ENCODE measurements at regions not wholly inside any gene's neighbourhood (a gene's known extent, or its start where the extent isn't known, plus 50 kb on each side); places are given as distances from the start of the nearest gene placed in this dataset.

DNA sequence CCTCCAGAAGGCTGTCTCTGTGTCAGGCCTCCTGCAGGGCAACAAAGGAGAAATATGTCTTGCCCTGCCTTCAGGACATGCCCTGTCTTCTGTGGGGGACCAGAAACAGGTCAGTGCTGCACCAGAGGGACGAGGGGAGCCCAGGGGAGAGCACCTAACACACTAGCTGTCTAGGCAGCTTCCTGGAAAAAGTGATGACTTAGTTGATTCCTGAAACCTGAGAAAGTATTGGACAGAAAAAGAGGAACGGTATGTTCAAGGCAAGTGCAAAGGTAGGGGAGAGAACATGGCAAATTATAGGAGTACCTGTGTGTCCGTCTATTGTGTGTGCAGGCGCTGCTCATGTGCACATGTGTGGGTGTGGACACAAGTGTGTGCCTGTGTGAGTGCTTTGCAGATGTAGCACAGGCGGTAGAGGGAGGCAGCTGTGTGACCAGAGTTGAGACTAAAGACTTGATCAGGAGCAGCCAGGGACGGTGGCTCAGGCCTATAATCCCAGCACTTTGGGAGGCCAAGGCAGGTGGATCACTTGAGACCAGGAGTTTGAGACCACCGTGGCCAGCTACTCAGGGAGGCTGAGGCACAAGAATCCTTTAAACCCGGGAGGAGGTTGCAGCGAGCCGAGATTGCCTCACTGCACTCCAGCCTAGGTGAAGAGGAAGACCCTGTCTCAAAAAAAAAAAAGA lies 119.5 kb downstream of the GYPC start:
- no peak overlapping the region for H3K27ac ChIP-seq
- TF ChIP-seq ZFX (IDR thresholded peaks at IDR 0.05): no peak
- TF ChIP-seq, protein P1, sequence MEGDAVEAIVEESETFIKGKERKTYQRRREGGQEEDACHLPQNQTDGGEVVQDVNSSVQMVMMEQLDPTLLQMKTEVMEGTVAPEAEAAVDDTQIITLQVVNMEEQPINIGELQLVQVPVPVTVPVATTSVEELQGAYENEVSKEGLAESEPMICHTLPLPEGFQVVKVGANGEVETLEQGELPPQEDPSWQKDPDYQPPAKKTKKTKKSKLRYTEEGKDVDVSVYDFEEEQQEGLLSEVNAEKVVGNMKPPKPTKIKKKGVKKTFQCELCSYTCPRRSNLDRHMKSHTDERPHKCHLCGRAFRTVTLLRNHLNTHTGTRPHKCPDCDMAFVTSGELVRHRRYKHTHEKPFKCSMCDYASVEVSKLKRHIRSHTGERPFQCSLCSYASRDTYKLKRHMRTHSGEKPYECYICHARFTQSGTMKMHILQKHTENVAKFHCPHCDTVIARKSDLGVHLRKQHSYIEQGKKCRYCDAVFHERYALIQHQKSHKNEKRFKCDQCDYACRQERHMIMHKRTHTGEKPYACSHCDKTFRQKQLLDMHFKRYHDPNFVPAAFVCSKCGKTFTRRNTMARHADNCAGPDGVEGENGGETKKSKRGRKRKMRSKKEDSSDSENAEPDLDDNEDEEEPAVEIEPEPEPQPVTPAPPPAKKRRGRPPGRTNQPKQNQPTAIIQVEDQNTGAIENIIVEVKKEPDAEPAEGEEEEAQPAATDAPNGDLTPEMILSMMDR (conservative IDR thresholded peaks at IDR 0.05): no peak

DNA sequence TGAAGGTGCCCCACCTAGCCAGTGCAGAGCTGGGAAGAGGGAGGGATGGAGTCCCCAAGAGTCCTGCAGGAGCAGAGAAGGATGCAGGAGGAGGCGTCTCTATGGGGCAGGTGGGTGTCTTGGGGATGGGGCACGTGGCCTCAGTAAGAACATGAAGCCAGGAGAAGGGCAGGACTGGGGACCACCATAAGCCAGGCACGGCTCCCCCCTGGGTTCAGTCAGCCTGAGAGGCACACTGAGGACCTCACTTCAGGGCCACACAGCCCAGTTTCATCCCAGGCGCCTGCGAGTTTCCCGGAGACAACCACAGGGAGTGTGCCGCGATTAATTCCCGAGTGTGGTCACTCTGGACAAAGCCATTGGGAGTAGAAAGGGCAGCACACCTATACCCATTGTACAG lies 120.3 kb downstream of the GYPC start:
- TF ChIP-seq, protein P1 (conservative IDR thresholded peaks at IDR 0.05): no peak
- TF ChIP-seq ZFX (IDR thresholded peaks at IDR 0.05): no peak
- H3K27ac ChIP-seq: no peak overlapping the region

DNA sequence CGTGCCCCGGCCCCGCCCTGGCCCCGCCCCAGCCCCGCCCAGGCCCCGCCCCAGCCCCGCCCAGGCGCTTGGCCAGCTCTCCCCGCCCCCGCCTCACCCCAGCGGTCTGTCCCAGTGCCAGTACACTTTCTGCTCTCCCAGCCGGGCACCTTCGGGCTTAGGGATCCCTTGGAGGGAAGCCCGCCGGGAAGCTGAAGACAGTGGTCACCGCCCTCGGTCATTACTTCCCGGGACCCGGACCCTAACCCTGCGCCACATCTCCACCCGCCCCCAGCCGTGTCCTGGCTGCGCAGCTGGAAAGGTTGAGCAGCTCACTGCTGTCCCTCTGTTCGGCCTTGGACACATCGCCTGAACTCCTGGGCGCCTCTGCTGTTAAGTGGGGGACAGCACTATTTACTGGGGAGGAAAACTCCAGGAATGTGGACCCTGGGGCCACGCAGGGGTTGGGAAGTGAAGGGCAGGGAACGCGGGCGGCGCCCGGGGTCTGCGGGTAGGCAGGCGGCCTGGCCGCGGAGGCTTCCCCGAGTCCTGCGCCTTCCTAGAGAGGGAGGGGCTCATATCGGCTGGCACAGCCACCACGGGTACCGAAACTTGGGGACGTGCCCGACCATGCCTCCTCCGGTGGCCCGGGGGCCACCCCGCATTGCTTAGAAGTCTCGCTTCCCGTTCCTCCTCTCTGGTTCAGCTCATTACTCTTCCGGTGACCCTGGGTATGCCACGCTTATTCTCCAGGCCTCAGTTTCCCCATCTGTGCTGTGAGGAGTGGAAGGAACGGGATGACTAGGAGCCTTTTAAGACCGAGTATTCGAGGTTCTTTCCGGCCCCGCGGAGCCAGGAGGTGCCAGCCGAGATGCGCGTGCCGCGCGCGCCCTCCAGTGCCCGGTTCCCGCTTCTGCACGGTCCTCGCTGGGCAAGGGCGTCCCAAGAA lies 121.0 kb downstream of the GYPC start:
- no peak overlapping the region for H3K27ac ChIP-seq
- TF ChIP-seq ZFX (IDR thresholded peaks at IDR 0.05): no peak
- TF ChIP-seq, protein P1 (conservative IDR thresholded peaks at IDR 0.05): peak; percentile 93

DNA sequence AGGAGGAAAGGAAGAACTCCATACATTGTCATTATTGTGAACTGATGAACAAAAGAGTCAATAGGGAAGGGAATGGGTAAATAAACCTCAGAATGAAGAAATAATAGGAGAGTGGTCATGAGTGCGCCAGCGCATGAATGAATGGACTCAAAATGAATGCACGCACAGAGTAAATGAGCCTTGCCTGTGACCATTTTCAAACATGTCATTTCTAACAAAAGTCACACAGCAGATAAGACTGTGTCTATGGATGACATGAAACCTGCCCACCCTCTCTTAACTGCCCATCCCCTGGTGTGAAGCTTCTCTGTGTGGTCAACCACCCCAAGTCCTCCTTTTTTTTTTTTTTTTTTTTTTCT lies 121.1 kb upstream of the TEX51 start:
- H3K27ac ChIP-seq: no peak overlapping the region
- TF ChIP-seq ZFX (IDR thresholded peaks at IDR 0.05): no peak
- TF ChIP-seq, protein P1 (conservative IDR thresholded peaks at IDR 0.05): peak; percentile 58

DNA sequence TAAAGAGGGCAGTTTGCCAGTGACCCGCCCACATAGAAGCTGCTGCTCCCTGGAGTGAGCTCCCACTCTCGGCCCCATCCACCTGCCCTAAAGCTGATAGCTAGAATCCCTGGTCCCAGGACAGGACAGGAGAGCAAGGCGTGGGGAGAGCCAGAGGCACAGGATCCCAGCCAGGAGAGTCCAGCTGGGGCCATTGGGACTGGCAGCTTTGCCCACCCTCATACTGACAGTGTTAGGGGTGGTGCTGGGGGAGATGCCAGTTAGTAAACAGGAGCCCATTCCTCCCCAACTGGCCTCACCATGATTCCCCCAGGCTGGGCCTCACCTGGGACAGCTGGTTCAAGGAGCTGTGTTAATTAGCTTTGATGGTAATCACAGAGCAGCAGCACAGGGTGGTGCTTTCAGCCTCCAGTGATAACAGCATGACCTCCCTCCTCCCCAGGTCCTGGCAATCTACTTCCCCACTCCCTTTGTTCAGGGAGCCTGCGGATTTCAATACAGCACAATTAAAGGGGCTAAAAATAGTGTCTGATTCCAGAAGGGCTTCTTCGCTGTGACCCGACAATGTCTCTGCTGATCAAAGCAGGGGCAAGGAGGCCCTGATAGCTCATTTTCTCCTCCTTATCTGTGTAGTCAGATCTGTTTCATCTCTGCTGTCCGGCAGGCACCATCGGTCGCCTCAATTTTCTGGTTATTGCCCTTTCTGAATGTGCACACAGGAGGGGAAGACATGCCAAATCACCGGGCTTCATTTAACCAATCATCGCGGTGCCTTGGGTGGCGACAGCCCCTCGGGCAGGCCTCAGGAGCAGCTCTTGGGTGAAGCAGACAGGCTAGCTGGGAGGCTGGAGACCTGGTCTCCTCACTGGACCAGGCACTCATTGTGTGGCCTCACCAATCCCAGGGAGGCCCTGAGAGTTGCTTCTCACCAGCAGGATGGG lies 119.9 kb upstream of the TEX51 start:
- H3K27ac ChIP-seq: no peak overlapping the region
- TF ChIP-seq, protein P1 (conservative IDR thresholded peaks at IDR 0.05): no peak
- no peak for TF ChIP-seq ZFX (IDR thresholded peaks at IDR 0.05)

DNA sequence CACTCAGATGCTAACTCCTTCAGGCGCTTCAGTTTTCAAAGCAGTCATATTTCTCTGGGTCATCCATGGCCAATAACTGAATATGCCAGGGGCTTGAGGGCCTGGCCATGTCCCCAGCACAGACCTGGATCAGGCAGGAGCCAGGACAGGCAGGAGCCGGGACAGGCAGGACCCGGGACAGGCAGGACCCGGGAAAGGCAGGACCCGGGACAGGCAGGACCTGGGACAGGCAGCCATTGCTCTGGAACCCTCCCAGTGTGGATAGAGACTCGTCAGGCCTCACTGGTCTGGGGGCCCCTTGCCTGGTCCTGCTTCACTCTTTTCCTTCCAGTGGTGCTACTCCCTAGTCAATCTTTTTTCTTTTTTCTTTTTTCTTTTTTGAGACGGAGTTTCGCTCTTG lies 117.5 kb upstream of the TEX51 start:
- H3K27ac ChIP-seq: no peak overlapping the region

More for the DNA sequence above, 117.5 kb upstream of the TEX51 start:
- TF ChIP-seq ZFX (IDR thresholded peaks at IDR 0.05): no peak
- TF ChIP-seq, protein P1 (conservative IDR thresholded peaks at IDR 0.05): no peak

All from C4-2B (cell line).